Stimulated activated naive CD8-positive, alpha-beta T cell treated with anti-CD3 and anti-CD28 coated beads, Interleukin-15, amount 100 ng/mL, for 72 hours (primary cell): ENCODE measurements at regions not wholly inside any gene's neighbourhood (a gene's known extent, or its start where the extent isn't known, plus 50 kb on each side); places are given as distances from the start of the nearest gene placed in this dataset.

Experiments
- ATAC-seq: fragments of 150-1000 bp; cut with Tn5 transposase; 2 replicates; pipeline ENCODE4 v1.10.0; 2021; ENCODE audit warnings: mild to moderate bottlenecking, moderate library complexity
- DNase-seq, 2 donors: peaks; one replicate each; pipeline ENCODE4 v3.0.0; 2021 to 2022
- H3K27ac Mint-ChIP-seq, 2 donors: one replicate each; pipeline ENCODE4 v1.8.0; 2022; ENCODE audit warnings: mild to moderate bottlenecking in 2 of 2, mixed read lengths in 2 of 2, moderate library complexity in 2 of 2
- H3K27me3 Mint-ChIP-seq: one replicate; pipeline ENCODE4 v1.8.0; 2022; ENCODE audit warnings: mixed read lengths
- H3K4me1 Mint-ChIP-seq: one replicate; pipeline ENCODE4 v1.8.0; 2022; ENCODE audit warnings: mild to moderate bottlenecking, mixed read lengths
- H3K4me3 Mint-ChIP-seq, 2 donors: one replicate each; pipeline ENCODE4 v1.8.0; 2022; ENCODE audit warnings: mild to moderate bottlenecking in 2 of 2, mixed read lengths in 2 of 2, moderate library complexity in 1 of 2
- H3K9me3 Mint-ChIP-seq, 2 donors: one replicate each; pipeline ENCODE4 v1.8.0; 2022; ENCODE audit warnings: mixed read lengths in 2 of 2

DNA sequence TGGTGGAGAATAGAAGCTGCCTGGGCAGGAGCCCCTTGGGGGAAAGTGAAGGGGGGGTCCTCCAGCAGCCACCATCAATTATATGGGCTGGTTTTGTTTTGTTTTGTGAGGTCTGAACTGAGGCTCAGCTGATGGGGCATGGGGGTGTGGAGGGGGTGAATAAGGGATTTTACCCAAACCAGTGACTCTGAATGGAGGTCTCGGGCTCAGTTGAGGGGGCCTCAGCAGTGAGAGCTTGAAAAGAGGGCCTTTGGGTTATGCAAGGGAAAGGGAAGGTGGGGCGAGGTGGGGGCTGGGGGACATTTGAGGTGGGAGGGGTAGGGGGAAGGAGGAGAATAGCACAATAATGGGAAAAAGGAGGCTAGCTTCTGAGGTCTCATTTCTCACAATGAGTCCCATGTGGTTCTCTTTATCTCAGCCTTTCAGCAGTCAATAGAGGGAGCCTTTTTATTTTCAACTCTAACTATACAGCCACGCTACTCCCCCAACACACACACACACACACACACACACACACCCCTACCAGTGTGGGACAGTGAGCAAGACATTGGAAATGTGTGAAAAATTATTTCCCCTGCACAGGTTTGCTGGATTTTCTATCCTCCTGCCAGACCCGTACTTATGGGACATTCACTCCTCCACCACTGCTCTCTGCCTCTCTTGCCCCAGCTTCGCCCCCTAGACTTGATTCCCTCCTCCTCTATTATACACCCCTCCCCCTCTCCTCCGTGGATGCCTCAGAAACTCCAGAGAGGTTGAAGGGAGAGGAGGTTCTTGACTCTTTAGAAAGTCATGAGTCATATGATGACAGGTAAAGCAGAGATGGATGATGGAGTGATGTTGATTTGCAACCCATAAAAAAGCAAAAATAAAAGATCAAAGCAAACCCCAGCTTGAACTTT, 96.0 kb downstream of the GTPBP8 start:
- no peaks in the 10 kb centered on the region for H3K9me3 Mint-ChIP-seq
- H3K27ac Mint-ChIP-seq: peak overlapping the region in 1 of 2 donors; percentile 72
- ATAC-seq: no peak

DNA sequence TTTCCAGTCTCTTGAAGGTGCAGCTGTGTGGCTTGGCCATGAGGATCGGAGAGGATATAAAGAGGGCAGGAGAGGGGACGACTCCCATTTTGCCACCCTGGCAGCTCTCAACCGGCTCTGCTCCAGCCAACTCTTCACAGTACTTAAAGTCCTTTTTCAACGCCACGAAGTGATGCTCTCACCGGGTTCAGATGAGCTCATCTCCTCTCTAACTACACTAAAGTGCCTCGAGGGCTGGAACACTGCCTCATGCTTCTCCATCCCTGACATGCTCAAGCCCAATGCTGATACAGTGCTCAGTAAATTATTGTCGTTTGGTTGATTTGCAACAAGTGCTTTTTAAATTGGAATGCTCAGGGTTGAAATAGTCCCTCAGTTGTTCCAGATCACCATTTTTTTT, 97.8 kb downstream of the GTPBP8 start:
- no peak overlapping the region for H3K4me3 Mint-ChIP-seq
- H3K27me3 Mint-ChIP-seq: no peaks in the 10 kb centered on the region
- H3K4me1 Mint-ChIP-seq: no peaks in the 10 kb centered on the region
- no peaks in the 10 kb centered on the region for H3K9me3 Mint-ChIP-seq
- DNase-seq (no peak), ATAC-seq (no peak)
- H3K27ac Mint-ChIP-seq: no peak overlapping the region

More for the DNA sequence above, 96.0 kb downstream of the GTPBP8 start:
- Mint-ChIP-seq H3K4me3 (no peak overlapping the region), H3K4me1 (no peaks in the 10 kb centered on the region), H3K27me3 (no peaks in the 10 kb centered on the region)
- no peak for DNase-seq

GRCh38 chr3:113091417-113091816, 100.6 kb downstream of the GTPBP8 start:
- Mint-ChIP-seq H3K9me3 (no peaks in the 10 kb centered on the region), H3K27ac (no peak overlapping the region), H3K4me1 (no peaks in the 10 kb centered on the region), H3K4me3 (no peak overlapping the region), H3K27me3 (no peaks in the 10 kb centered on the region)
- DNase-seq (no peak), ATAC-seq (no peak)

GRCh38 chr3:113092746-113093145, 102.0 kb downstream of the GTPBP8 start:
- Mint-ChIP-seq H3K27me3 (no peaks in the 10 kb centered on the region), H3K4me1 (no peaks in the 10 kb centered on the region), H3K4me3 (no peak overlapping the region), H3K27ac (no peak overlapping the region), H3K9me3 (no peaks in the 10 kb centered on the region)
- no peak for ATAC-seq
- DNase-seq: no peak

DNA sequence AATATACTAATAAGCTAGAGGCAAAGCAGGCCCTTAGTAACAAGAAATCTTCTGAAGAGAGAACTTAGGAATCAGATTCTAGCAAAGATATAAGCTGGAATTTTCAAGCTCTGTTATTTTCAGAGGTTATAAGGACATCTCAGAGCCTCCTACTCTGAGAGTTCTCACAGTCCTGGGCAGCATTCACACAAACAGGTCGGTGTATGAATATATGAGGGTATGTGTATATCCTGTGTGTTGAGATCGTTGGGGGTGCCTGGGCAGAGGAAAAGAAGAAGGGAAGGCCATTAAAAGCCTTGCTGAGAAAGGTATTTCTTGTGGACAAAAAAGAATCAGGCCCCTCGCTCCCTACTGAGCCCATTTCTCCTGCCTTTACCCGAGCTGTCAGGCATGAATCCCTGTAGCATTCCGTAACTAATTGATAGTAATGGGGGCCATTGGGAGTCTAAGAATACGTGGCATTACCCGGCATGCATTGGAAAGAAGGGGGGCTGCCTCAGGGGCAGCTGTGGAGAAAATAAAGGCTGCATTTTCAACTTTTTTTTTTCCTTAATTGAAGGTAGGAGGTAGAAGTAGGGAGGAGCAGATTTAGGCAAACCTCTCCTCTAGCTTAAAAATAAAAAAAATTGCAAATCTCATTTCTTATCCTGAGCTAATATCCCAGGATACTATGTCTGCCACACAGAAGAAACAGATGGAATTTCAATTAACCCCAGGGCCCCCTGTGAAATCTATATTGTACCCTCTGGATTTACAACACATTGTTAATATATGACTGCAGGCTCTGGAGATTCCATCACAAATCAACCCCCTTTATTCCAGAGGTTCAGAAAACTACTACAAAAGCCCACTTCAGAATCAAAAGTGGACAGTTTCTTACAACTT, 103.8 kb downstream of the GTPBP8 start:
- H3K9me3 Mint-ChIP-seq: no peaks in the 10 kb centered on the region
- H3K27me3 Mint-ChIP-seq: no peaks in the 10 kb centered on the region
- DNase-seq (no peak), ATAC-seq (no peak)
- no peak overlapping the region for H3K4me3 Mint-ChIP-seq
- H3K4me1 Mint-ChIP-seq: no peaks in the 10 kb centered on the region
- no peak overlapping the region for H3K27ac Mint-ChIP-seq

- Mint-ChIP-seq H3K27ac (no peak overlapping the region), H3K4me1 (no peaks in the 10 kb centered on the region), H3K4me3 (no peak overlapping the region), H3K27me3 (no peaks in the 10 kb centered on the region), H3K9me3 (peaks cover 0 to 2% of the 10 kb centered on the region in 2 donors)
- no peak for DNase-seq
- no peak for ATAC-seq
Observed at GRCh38 chr3:113096188-113096892, 105.6 kb downstream of the GTPBP8 start.

- no peaks in the 10 kb centered on the region for H3K27me3 Mint-ChIP-seq
- H3K9me3 Mint-ChIP-seq: peaks cover 0 to 6% of the 10 kb centered on the region in 2 donors
- no peak overlapping the region for H3K4me3 Mint-ChIP-seq
- no peak overlapping the region for H3K27ac Mint-ChIP-seq
- ATAC-seq: no peak
- H3K4me1 Mint-ChIP-seq: no peaks in the 10 kb centered on the region
- no peak for DNase-seq
Observed at GRCh38 chr3:113097960-113098447, 107.2 kb downstream of the GTPBP8 start.

GRCh38 chr3:113100063-113100462, 109.3 kb downstream of the GTPBP8 start:
- peaks cover 0 to 6% of the 10 kb centered on the region in 2 donors for H3K9me3 Mint-ChIP-seq
- DNase-seq: no peak
- H3K27ac Mint-ChIP-seq: no peak overlapping the region
- H3K4me1 Mint-ChIP-seq: no peaks in the 10 kb centered on the region
- no peak overlapping the region for H3K4me3 Mint-ChIP-seq
- H3K27me3 Mint-ChIP-seq: no peaks in the 10 kb centered on the region
- ATAC-seq: no peak

GRCh38 chr3:113103588-113103987, 107.8 kb upstream of the BOC start:
- Mint-ChIP-seq H3K27ac (no peak overlapping the region), H3K9me3 (peaks cover 0 to 6% of the 10 kb centered on the region in 2 donors), H3K27me3 (no peaks in the 10 kb centered on the region), H3K4me1 (no peaks in the 10 kb centered on the region), H3K4me3 (no peak overlapping the region)
- ATAC-seq (no peak), DNase-seq (no peak)

- H3K4me1 Mint-ChIP-seq: no peaks in the 10 kb centered on the region
- no peak overlapping the region for H3K27ac Mint-ChIP-seq
- no peak overlapping the region for H3K4me3 Mint-ChIP-seq
- H3K9me3 Mint-ChIP-seq: peaks cover 0 to 6% of the 10 kb centered on the region in 2 donors
- ATAC-seq (no peak), DNase-seq (no peak)
- no peaks in the 10 kb centered on the region for H3K27me3 Mint-ChIP-seq
Observed at GRCh38 chr3:113104357-113105092, 106.8 kb upstream of the BOC start.

- no peak overlapping the region for H3K4me3 Mint-ChIP-seq
- ATAC-seq (no peak), DNase-seq (no peak)
- peak overlapping the region in 1 of 2 donors; percentile 43 for H3K27ac Mint-ChIP-seq
- peaks cover 0 to 6% of the 10 kb centered on the region in 2 donors for H3K9me3 Mint-ChIP-seq
- H3K27me3 Mint-ChIP-seq: no peaks in the 10 kb centered on the region
- no peaks in the 10 kb centered on the region for H3K4me1 Mint-ChIP-seq
Observed at GRCh38 chr3:113105093-113105449, 106.3 kb upstream of the BOC start.

GRCh38 chr3:113105966-113106660, 105.2 kb upstream of the BOC start:
- peaks cover 2% of the 10 kb centered on the region for H3K4me1 Mint-ChIP-seq
- DNase-seq (no peak), ATAC-seq (no peak)
- H3K27me3 Mint-ChIP-seq: no peaks in the 10 kb centered on the region
- H3K27ac Mint-ChIP-seq: no peak overlapping the region
- H3K4me3 Mint-ChIP-seq: no peak overlapping the region
- peaks cover 0 to 6% of the 10 kb centered on the region in 2 donors for H3K9me3 Mint-ChIP-seq

GRCh38 chr3:113110267-113110666, 101.1 kb upstream of the BOC start:
- no peak for ATAC-seq

GRCh38 chr3:113111011-113111707, 100.2 kb upstream of the BOC start:
- Mint-ChIP-seq H3K4me3 (peak overlapping the region in 1 of 2 donors; percentile 14), H3K4me1 (peaks cover 7% of the 10 kb centered on the region), H3K9me3 (no peaks in the 10 kb centered on the region), H3K27ac (peak overlapping the region in 1 of 2 donors; percentile 83), H3K27me3 (no peaks in the 10 kb centered on the region)
- DNase-seq: peak in 1 of 2 donors; percentile 10
- peak; percentile 81 for ATAC-seq

More at GRCh38 chr3:113110267-113110666, 101.1 kb upstream of the BOC start:
- no peak for DNase-seq
- Mint-ChIP-seq H3K4me3 (no peak overlapping the region), H3K27me3 (no peaks in the 10 kb centered on the region), H3K4me1 (peaks cover 7% of the 10 kb centered on the region), H3K27ac (peak overlapping the region in 1 of 2 donors; percentile 75), H3K9me3 (no peaks in the 10 kb centered on the region)
